ENCODE measurements at regions not wholly inside any gene's neighbourhood (a gene's known extent, or its start where the extent isn't known, plus 50 kb on each side); places are given as distances from the start of the nearest gene placed in this dataset.

GRCh38 chr12:105744371-105745058, 394.2 kb downstream of the NUAK1 start:
- Histone ChIP-seq H3K36me3 (ENCODE audit: control insufficient read depth, insufficient read depth, low read length) (no peaks in the 10 kb centered on the region), H3K27me3 (ENCODE audit: control insufficient read depth, insufficient read depth, low read length) (no peaks in the 10 kb centered on the region), H3K4me3 (ENCODE audit: low read depth, low read length) (no peak overlapping the region)
- CTCF ChIA-PET, result interaction anchor here (1.1 to 1.3 kb wide), 2 partner anchors 15 to 39 kb away, joined by 3 read pairs; no protein-coding TSS in a partner anchor
- POLR2A ChIA-PET, result no interaction called here
- TF ChIP-seq CTCF (IDR thresholded peaks at IDR 0.05; ENCODE audit: insufficient read depth, low read depth, low read length), result no peak
- DNase-seq (ENCODE audit: low read depth), result no peak

GRCh38 chr12:105745811-105746210, 392.9 kb downstream of the NUAK1 start:
- H3K27me3 ChIP-seq (ENCODE audit: control insufficient read depth, insufficient read depth, low read length), result no peaks in the 10 kb centered on the region
- no peak for TF ChIP-seq CTCF (IDR thresholded peaks at IDR 0.05; ENCODE audit: insufficient read depth, low read depth, low read length)
- no peak overlapping the region for H3K4me3 ChIP-seq (ENCODE audit: low read depth, low read length)
- DNase-seq (ENCODE audit: low read depth), result no peak
- no peaks in the 10 kb centered on the region for H3K36me3 ChIP-seq (ENCODE audit: control insufficient read depth, insufficient read depth, low read length)
- ChIA-PET POLR2A (interaction anchor here (0.7 kb wide), 1 partner anchor 11 kb away, joined by 4 read pairs; no protein-coding TSS in a partner anchor), CTCF (interaction anchor here (1.3 kb wide), 1 partner anchor 14 kb away, joined by 3 read pairs; no protein-coding TSS in a partner anchor)

GRCh38 chr12:105748806-105749600, 389.8 kb downstream of the NUAK1 start:
- Histone ChIP-seq H3K36me3 (ENCODE audit: control insufficient read depth, insufficient read depth, low read length) (no peaks in the 10 kb centered on the region), H3K27me3 (ENCODE audit: control insufficient read depth, insufficient read depth, low read length) (0 out of 2 replicates have a peak, but pooled peaks cover 2% of the 10 kb centered on the region), H3K4me3 (ENCODE audit: low read depth, low read length) (no peak overlapping the region)
- no peak for DNase-seq (ENCODE audit: low read depth)
- no peak for TF ChIP-seq CTCF (IDR thresholded peaks at IDR 0.05; ENCODE audit: insufficient read depth, low read depth, low read length)
- ChIA-PET POLR2A (interaction anchor here (0.6 kb wide), 1 partner anchor 21 kb away, joined by 3 read pairs; no protein-coding TSS in a partner anchor), CTCF (interaction anchor here (0.7 to 1.1 kb wide), 2 partner anchors 16 to 17 kb away, joined by 3 to 5 read pairs; no protein-coding TSS in a partner anchor)

GRCh38 chr12:105750096-105750495, 388.7 kb downstream of the NUAK1 start:
- DNase-seq (ENCODE audit: low read depth), result no peak
- H3K36me3 ChIP-seq (ENCODE audit: control insufficient read depth, insufficient read depth, low read length), result no peaks in the 10 kb centered on the region
- TF ChIP-seq CTCF (IDR thresholded peaks at IDR 0.05; ENCODE audit: insufficient read depth, low read depth, low read length), result no peak
- POLR2A ChIA-PET, result no interaction called here
- CTCF ChIA-PET, result no interaction called here
- H3K27me3 ChIP-seq (ENCODE audit: control insufficient read depth, insufficient read depth, low read length), result 0 out of 2 replicates have a peak, but pooled peaks cover 2% of the 10 kb centered on the region
- no peak overlapping the region for H3K4me3 ChIP-seq (ENCODE audit: low read depth, low read length)

GRCh38 chr12:105754313-105754712, 384.4 kb downstream of the NUAK1 start:
- ChIA-PET CTCF (interaction anchor here (1.6 kb wide), 1 partner anchor 382 kb away, joined by 3 read pairs; no protein-coding TSS in a partner anchor), POLR2A (no interaction called here)
- no peak overlapping the region for H3K4me3 ChIP-seq (ENCODE audit: low read depth, low read length)
- TF ChIP-seq CTCF (IDR thresholded peaks at IDR 0.05; ENCODE audit: insufficient read depth, low read depth, low read length), result no peak
- DNase-seq (ENCODE audit: low read depth), result no peak
- H3K27me3 ChIP-seq (ENCODE audit: control insufficient read depth, insufficient read depth, low read length), result 0 out of 2 replicates have a peak, but pooled peaks cover 2% of the 10 kb centered on the region
- no peaks in the 10 kb centered on the region for H3K36me3 ChIP-seq (ENCODE audit: control insufficient read depth, insufficient read depth, low read length)
